Thyroid gland (tissue), 4 donors: ENCODE measurements at regions not wholly inside any gene's neighbourhood (a gene's known extent, or its start where the extent isn't known, plus 50 kb on each side); places are given as distances from the start of the nearest gene placed in this dataset.

Source experiments
- CTCF ChIP-seq, 6 experiments: fragments of 200-600 bp in 3 of 6; fragments of 450-650 bp in 3 of 6; sonication (generic) in 3 of 6; IDR thresholded peaks; one replicate each; pipeline ENCODE4 v1.5.1; 2016 to 2019; ENCODE audit warnings: antibody characterized with exemption in 6 of 6, mild to moderate bottlenecking in 2 of 6, inconsistent platforms in 1 of 6, moderate library complexity in 1 of 6
- POLR2A ChIP-seq, 2 donors: fragments of 450-650 bp; IDR thresholded peaks; one replicate each; pipeline ENCODE4 v1.6.1; 2017; ENCODE audit warnings: antibody characterized with exemption in 2 of 2, mild to moderate bottlenecking in 2 of 2, moderate library complexity in 1 of 2

DNA sequence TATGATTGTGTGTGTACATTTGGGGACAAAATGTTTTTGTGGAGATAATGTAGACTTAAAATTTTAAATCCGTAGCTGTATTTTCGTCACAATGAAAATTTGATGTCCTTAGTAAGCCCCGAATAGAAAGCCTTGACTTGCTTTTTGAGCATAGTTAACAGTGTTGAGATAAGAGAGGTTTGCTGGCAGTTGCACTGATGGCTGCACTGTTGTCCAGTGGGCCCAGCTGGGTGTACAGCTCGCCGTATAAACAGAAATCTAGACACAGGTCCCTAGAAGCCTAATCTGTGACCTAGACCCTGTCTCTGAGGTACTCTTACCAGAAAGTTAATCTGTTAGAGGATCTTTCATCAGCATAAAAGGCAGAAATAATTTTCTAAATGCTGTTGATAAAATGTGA, 271.3 kb upstream of the DMRT1 start:
- TF ChIP-seq POLR2A (IDR thresholded peaks at IDR 0.05) (no peak), CTCF (IDR thresholded peaks at IDR 0.05) (no peak)
